HG03064 (cell line): ENCODE measurements at regions not wholly inside any gene's neighbourhood (a gene's known extent, or its start where the extent isn't known, plus 50 kb on each side); places are given as distances from the start of the nearest gene placed in this dataset.
"Not testable (repeated sequence)": the region's sequence is repeated elsewhere in the genome, so short reads cannot be mapped to it uniquely, and the experiment has no call there.

ENCODE experiments used
- ATAC-seq: cut with Tn5 transposase; IDR thresholded peaks from one replicate; pipeline ENCODE4 v1.9.1; 2021; ENCODE audit warnings: low read depth; ENCODE audit not compliant: unreplicated experiment

DNA sequence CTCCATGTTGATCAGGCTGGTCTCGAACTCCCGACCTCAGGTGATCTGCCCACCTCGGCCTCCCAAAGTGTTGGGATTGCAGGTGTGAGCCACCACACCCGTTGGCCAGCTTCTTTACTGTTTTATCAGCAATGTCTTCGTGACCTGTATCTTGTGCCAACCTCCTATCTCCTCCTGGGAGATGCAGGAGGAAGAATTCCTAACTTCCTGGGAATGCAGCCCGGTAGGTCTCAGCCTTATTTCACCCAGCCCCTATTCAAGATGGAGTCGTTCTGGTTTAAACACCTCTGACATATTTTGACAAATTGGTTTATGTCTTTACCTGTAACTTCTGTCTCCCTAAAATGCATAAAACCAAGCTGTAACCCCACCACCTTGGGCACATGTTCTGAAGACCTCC lies 491.3 kb upstream of the AUTS2 start:
- not testable (repeated sequence) for ATAC-seq

GRCh38 chr7:69108097-69108496 lies 490.2 kb upstream of the AUTS2 start:
- ATAC-seq = no peak

DNA sequence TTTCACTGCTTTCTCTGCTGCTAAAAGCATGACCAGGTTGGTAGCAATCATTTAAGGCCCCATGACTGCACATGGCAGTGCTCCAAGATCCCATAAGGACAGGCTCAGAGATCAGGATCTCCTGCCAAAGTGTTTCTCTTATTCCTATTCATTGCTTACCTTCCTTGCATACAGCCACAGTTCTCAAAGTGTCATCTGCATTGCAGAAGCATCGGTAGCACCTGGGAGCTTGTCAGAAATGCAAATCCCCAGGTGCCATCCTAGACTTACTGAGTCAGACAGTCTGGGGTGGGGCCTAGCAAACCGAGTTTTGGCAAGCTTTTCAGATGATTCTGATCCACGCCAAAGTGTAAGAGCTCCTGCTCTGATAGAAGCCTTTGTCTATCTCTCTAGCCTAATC lies 489.0 kb upstream of the AUTS2 start:
- no peak for ATAC-seq

GRCh38 chr7:69109879-69110278 lies 488.4 kb upstream of the AUTS2 start:
- no peak for ATAC-seq

DNA sequence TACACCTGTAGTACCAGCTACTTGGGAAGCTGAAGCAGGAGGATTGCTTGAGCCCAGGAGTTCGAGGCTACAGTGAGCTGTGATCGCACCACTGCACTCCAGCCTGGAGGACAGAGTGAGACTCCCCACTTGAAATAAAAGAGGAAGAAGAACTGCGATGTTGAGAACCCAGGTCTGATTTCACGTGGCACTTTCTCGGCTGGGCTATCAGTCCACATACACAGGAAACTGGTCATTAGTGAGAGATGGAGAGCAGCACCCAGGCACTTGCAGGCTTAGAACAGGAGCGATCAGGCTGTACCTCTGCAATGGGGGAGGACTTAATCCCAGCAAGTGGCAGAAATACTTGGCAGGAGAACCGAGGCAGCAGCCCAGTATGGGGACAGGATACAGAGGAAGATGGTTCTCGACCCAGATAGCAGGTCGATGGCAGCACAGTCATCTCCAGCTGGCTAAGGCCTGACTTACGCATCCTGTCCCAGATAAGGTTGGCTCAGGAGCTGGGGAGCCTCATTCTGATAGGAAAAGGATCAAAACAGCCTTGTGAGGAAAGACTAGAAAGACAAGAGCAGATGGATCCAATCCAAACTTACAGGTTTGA lies 487.7 kb upstream of the AUTS2 start:
- ATAC-seq = no peak

- ATAC-seq = no peak
Measured at GRCh38 chr7:69114374-69114773, 483.9 kb upstream of the AUTS2 start.

GRCh38 chr7:69115788-69116187 lies 482.5 kb upstream of the AUTS2 start:
- ATAC-seq = no peak

DNA sequence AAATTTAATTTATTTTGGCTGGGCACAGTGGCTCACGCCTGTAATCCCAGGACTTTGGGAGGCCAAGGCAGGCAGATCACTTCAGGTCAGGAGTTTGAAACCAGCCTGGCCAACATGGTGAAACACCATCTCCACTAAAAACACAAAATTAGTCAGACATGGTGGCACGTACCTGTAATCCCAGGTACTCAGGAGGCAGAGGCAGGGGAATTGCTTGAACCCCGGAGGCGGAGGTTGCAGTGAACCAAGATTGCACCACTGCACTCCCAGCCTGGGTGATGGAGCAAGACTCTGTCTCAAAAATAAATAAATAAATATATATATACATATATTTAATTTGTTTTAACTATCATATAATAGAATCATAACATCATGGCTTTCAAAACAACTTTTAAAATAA lies 482.1 kb upstream of the AUTS2 start:
- ATAC-seq = not testable (repeated sequence)

DNA sequence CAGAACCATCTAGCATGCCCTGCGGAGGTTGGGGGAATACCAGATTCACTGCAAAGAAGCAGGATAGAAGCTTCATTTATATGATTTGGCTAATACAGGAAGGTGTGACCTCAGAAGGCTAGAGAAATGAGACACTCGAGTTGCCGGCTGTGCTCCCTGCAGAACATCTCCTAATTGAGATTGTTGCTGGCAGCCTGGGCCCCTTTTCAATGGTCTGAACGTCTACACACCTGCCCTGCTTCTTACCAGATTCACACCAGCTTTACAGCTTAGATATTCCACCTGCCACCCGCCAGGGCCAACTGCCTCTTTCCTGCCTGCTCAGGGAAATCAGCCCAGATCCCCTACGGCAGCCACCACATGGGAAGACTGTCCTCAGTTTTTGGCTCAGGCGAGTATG lies 475.3 kb upstream of the AUTS2 start:
- ATAC-seq = no peak

DNA sequence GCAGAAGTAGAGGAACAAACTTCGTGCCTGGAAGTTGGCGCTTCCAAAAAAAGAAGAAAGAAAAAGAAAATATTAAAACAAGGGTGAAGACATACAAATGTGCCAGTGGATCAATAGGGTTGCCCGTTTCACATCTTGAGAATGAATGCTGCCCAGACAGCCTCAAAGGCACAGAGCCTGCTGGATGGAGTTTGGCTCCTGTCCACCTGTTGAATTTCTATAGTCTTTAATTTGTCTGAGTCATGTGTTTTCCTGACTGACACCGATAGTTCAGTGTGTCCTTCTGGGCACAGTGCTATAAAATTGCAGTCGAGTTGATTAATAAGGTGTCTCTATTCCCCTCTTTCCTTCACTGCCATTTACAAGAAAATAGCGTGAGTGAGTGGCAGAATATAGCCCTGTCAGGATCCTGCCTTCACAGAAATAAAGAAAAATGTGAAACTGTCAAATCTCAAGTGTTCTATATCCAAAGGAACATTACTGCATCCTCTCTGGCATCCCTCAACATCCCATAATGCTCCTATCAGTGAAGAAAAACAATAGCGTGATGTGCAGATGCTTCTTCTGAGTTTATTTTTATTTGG lies 471.3 kb upstream of the AUTS2 start:
- no peak for ATAC-seq

GRCh38 chr7:69129524-69129923 lies 468.8 kb upstream of the AUTS2 start:
- ATAC-seq = no peak

- ATAC-seq = no peak
Measured at GRCh38 chr7:69129951-69130350, 468.3 kb upstream of the AUTS2 start.

DNA sequence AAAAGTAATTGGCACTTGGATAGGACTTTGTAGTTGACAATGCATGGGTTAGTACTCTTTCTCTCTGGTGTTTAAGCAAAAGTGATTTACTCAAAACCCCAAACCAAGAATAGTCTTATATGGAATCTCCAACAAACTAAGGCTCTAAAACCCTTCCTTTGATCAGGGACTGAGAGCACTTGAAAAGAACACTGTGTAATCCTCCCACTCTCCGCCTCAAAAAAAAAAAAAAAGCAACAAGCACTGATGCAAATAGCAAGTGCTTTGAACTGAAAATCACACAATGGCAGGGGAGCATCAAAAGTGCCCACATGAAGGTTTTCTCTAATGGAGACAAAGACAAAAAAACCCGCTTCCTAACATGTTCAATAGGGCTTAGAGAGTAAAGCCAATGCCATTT lies 467.9 kb upstream of the AUTS2 start:
- ATAC-seq = no peak

GRCh38 chr7:69134316-69134715 lies 464.0 kb upstream of the AUTS2 start:
- no peak for ATAC-seq

DNA sequence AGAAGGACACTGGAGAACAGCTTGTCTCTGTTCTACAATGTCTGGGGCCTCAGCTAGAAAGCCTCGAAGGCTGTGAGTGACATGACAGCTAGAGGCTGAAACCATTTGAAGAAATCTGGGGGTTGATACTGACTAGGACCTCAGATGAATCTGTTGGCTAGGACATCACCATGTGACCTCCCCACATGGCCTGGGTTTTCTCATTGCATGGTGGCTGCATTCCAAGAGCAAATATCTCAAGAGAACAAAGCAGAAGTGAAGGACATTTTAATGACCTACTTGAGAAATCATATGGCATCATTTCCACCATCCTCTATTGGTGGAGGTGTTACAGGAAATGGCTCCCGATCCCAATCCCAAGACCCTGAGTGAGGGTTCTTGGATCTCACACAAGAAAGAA lies 450.6 kb upstream of the AUTS2 start:
- ATAC-seq = no peak

GRCh38 chr7:69149804-69150782 lies 448.2 kb upstream of the AUTS2 start:
- no peak for ATAC-seq

GRCh38 chr7:69162326-69162725 lies 435.9 kb upstream of the AUTS2 start:
- ATAC-seq = no peak

GRCh38 chr7:69162931-69163670 lies 435.2 kb upstream of the AUTS2 start:
- ATAC-seq = no peak

DNA sequence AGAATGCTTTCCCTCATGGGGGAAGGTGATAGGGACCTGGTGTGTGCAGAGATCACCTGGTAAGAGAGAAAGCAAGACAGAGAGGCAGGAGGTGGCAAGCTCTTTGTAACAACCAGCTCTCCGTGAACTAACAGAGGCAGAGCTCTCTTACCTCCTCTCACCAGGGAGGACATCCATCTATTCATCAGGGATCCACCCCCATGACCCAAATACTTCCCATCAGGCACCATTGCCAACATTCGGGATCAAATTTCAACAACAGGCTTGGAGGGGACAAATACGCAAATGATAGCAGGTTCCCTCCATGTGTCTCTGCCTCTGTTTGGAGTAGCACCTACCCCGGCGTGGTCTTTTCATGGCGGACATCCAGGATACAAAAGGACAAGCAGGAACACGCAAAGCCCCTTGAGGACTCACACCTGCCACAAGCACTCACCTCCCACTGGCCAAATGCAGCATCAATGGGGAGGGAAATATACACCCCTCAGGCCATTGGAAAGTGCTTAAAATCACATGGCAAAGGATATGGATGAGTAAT lies 431.2 kb upstream of the AUTS2 start:
- ATAC-seq = no peak

GRCh38 chr7:69169386-69169785 lies 428.9 kb upstream of the AUTS2 start:
- ATAC-seq = no peak
